CD8-positive, alpha-beta memory T cell (primary cell): ENCODE measurements at regions not wholly inside any gene's neighbourhood (a gene's known extent, or its start where the extent isn't known, plus 50 kb on each side); places are given as distances from the start of the nearest gene placed in this dataset.

Experiments
- CTCF ChIA-PET: fragments of 350-600 bp; sonication (Branson Sonifier 250); formaldehyde crosslinking; loops from one replicate; lab custom pipeline; 2021; ENCODE audit warnings: antibody characterized with exemption; lab: Charles Lee
- POLR2A ChIA-PET: fragments of 350-600 bp; sonication (Branson Sonifier 250); formaldehyde crosslinking; loops from one replicate; lab custom pipeline; 2021; ENCODE audit warnings: antibody characterized with exemption; lab: Charles Lee
- DNase-seq, 5 donors: peaks; one replicate each; pipeline versions ENCODE4 v3.0.0 to v3.0.0-alpha.2; 2020 to 2022; ENCODE audit warnings: mixed read lengths in 1 of 5
- H3K27ac ChIP-seq: one replicate; pipeline ENCODE4 v1.7.0; 2013; ENCODE audit warnings: low read depth, mild to moderate bottlenecking, low read length, moderate library complexity
- H3K27me3 ChIP-seq: 2 replicates; pipeline ENCODE4 v1.7.0; 2013; ENCODE audit warnings: low read length, mild to moderate bottlenecking; ENCODE audit not compliant: insufficient read depth, poor library complexity, severe bottlenecking
- H3K36me3 ChIP-seq: 2 replicates; pipeline ENCODE4 v1.7.0; 2013; ENCODE audit warnings: mild to moderate bottlenecking, low read length, moderate library complexity; ENCODE audit not compliant: insufficient read depth
- H3K4me1 ChIP-seq: 2 replicates; pipeline ENCODE4 v1.7.0; 2013; ENCODE audit warnings: mild to moderate bottlenecking, low read length, moderate library complexity; ENCODE audit not compliant: insufficient read depth
- H3K4me3 ChIP-seq: 2 replicates; pipeline ENCODE4 v1.7.0; 2013; ENCODE audit warnings: mild to moderate bottlenecking, low read length
- H3K9me3 ChIP-seq: 2 replicates; pipeline ENCODE4 v1.7.0; 2013; ENCODE audit warnings: mild to moderate bottlenecking, low read length
- H3K27ac Mint-ChIP-seq, 8 donors: one replicate each; pipeline ENCODE4 v1.8.0; 2020 to 2021; ENCODE audit warnings: mixed read lengths in 8 of 8, mild to moderate bottlenecking in 6 of 8, inconsistent platforms in 3 of 8, moderate library complexity in 3 of 8
- H3K27me3 Mint-ChIP-seq, 2 donors: one replicate each; pipeline ENCODE4 v1.8.0; 2020 to 2021; ENCODE audit warnings: mixed read lengths in 2 of 2, mild to moderate bottlenecking in 1 of 2, moderate library complexity in 1 of 2
- H3K36me3 Mint-ChIP-seq, 3 donors: one replicate each; pipeline ENCODE4 v1.8.0; 2020 to 2021; ENCODE audit warnings: mixed read lengths in 3 of 3, inconsistent platforms in 1 of 3, mild to moderate bottlenecking in 1 of 3
- H3K4me1 Mint-ChIP-seq, 3 donors: one replicate each; pipeline ENCODE4 v1.8.0; 2020 to 2021; ENCODE audit warnings: mixed read lengths in 3 of 3, inconsistent platforms in 1 of 3, mild to moderate bottlenecking in 1 of 3
- H3K4me3 Mint-ChIP-seq, 7 donors: one replicate each; pipeline ENCODE4 v1.8.0; 2020 to 2021; ENCODE audit warnings: mixed read lengths in 7 of 7, mild to moderate bottlenecking in 6 of 7, moderate library complexity in 4 of 7, inconsistent platforms in 2 of 7
- H3K9me3 Mint-ChIP-seq, 5 donors: one replicate each; pipeline ENCODE4 v1.8.0; 2020 to 2022; ENCODE audit warnings: mixed read lengths in 5 of 5, mild to moderate bottlenecking in 3 of 5, moderate library complexity in 2 of 5, inconsistent platforms in 1 of 5

GRCh38 chr1:239511875-239512274 lies 125.5 kb downstream of the CHRM3 start:
- ChIA-PET POLR2A (no interaction called here), CTCF (no interaction called here)
- Mint-ChIP-seq H3K27ac (peak overlapping the region in 1 of 8 donors; percentile 20), H3K4me3 (no peak overlapping the region), H3K36me3 (peaks cover 0 to 5% (median 2%) of the 10 kb centered on the region in 3 donors), H3K4me1 (no peaks in the 10 kb centered on the region), H3K27me3 (peaks cover 0 to 5% of the 10 kb centered on the region in 2 donors), H3K9me3 (peaks cover 6 to 9% (median 8%) of the 10 kb centered on the region in 5 donors)
- Histone ChIP-seq H3K27ac (no peak overlapping the region), H3K9me3 (no peaks in the 10 kb centered on the region), H3K27me3 (no peaks in the 10 kb centered on the region), H3K4me3 (no peak overlapping the region), H3K36me3 (no peaks in the 10 kb centered on the region), H3K4me1 (no peaks in the 10 kb centered on the region)
- DNase-seq = no peak

GRCh38 chr1:239516579-239516978 lies 130.2 kb downstream of the CHRM3 start:
- CTCF ChIA-PET = no interaction called here
- Histone ChIP-seq H3K27ac (no peak overlapping the region), H3K4me3 (no peak overlapping the region), H3K9me3 (no peaks in the 10 kb centered on the region), H3K36me3 (no peaks in the 10 kb centered on the region), H3K27me3 (no peaks in the 10 kb centered on the region), H3K4me1 (no peaks in the 10 kb centered on the region)
- Mint-ChIP-seq H3K27me3 (peaks cover 0 to 8% of the 10 kb centered on the region in 2 donors), H3K9me3 (no peaks in the 10 kb centered on the region), H3K4me3 (no peak overlapping the region), H3K27ac (no peak overlapping the region), H3K36me3 (no peaks in the 10 kb centered on the region), H3K4me1 (no peaks in the 10 kb centered on the region)
- POLR2A ChIA-PET = no interaction called here
- DNase-seq = no peak

GRCh38 chr1:239526391-239526790 lies 140.0 kb downstream of the CHRM3 start:
- no peak overlapping the region for H3K4me3 Mint-ChIP-seq
- Histone ChIP-seq H3K4me3 (no peak overlapping the region), H3K9me3 (no peaks in the 10 kb centered on the region), H3K4me1 (no peaks in the 10 kb centered on the region), H3K36me3 (no peaks in the 10 kb centered on the region), H3K27me3 (no peaks in the 10 kb centered on the region), H3K27ac (no peak overlapping the region)
- no peak overlapping the region for H3K27ac Mint-ChIP-seq
- DNase-seq = no peak
- no peaks in the 10 kb centered on the region for H3K9me3 Mint-ChIP-seq
- ChIA-PET POLR2A (no interaction called here), CTCF (no interaction called here)
- H3K36me3 Mint-ChIP-seq = no peaks in the 10 kb centered on the region
- peaks cover 3 to 7% of the 10 kb centered on the region in 2 donors for H3K27me3 Mint-ChIP-seq
- H3K4me1 Mint-ChIP-seq = no peaks in the 10 kb centered on the region

- H3K27me3 Mint-ChIP-seq = peaks cover 2 to 3% of the 10 kb centered on the region in 2 donors
- H3K9me3 Mint-ChIP-seq = no peaks in the 10 kb centered on the region
- ChIA-PET CTCF (interaction anchor here (0.8 kb wide), 1 partner anchor 14 kb away, joined by 3 read pairs; no protein-coding TSS in a partner anchor), POLR2A (no interaction called here)
- H3K36me3 Mint-ChIP-seq = no peaks in the 10 kb centered on the region
- H3K27me3 ChIP-seq = no peaks in the 10 kb centered on the region
- H3K27ac Mint-ChIP-seq = no peak overlapping the region
- no peak overlapping the region for H3K4me3 ChIP-seq
- no peaks in the 10 kb centered on the region for H3K4me1 ChIP-seq
- H3K9me3 ChIP-seq = no peaks in the 10 kb centered on the region
- no peaks in the 10 kb centered on the region for H3K36me3 ChIP-seq
- H3K4me1 Mint-ChIP-seq = no peaks in the 10 kb centered on the region
- DNase-seq = no peak
- no peak overlapping the region for H3K27ac ChIP-seq
- H3K4me3 Mint-ChIP-seq = no peak overlapping the region
Measured at GRCh38 chr1:239527051-239527693, 140.8 kb downstream of the CHRM3 start.

GRCh38 chr1:239536165-239536849 lies 149.9 kb downstream of the CHRM3 start:
- DNase-seq = no peak
- Mint-ChIP-seq H3K27me3 (peaks cover 0 to 6% of the 10 kb centered on the region in 2 donors), H3K4me3 (no peak overlapping the region), H3K36me3 (peaks cover 0 to 2% (median 0%) of the 10 kb centered on the region in 3 donors), H3K9me3 (no peaks in the 10 kb centered on the region), H3K4me1 (no peaks in the 10 kb centered on the region), H3K27ac (no peak overlapping the region)
- Histone ChIP-seq H3K9me3 (no peaks in the 10 kb centered on the region), H3K27me3 (no peaks in the 10 kb centered on the region), H3K4me3 (no peak overlapping the region), H3K36me3 (no peaks in the 10 kb centered on the region), H3K27ac (no peak overlapping the region), H3K4me1 (no peaks in the 10 kb centered on the region)
- CTCF ChIA-PET = interaction anchor here (1.1 kb wide), 1 partner anchor 13 kb away, joined by 3 read pairs; no protein-coding TSS in a partner anchor
- POLR2A ChIA-PET = no interaction called here

GRCh38 chr1:239537795-239538194 lies 151.4 kb downstream of the CHRM3 start:
- Mint-ChIP-seq H3K27me3 (peaks cover 0 to 6% of the 10 kb centered on the region in 2 donors), H3K27ac (no peak overlapping the region)

GRCh38 chr1:239538239-239538988 lies 152.0 kb downstream of the CHRM3 start:
- Histone ChIP-seq H3K27me3 (no peaks in the 10 kb centered on the region), H3K27ac (no peak overlapping the region), H3K9me3 (no peaks in the 10 kb centered on the region), H3K4me3 (no peak overlapping the region), H3K36me3 (no peaks in the 10 kb centered on the region), H3K4me1 (no peaks in the 10 kb centered on the region)
- H3K4me1 Mint-ChIP-seq = no peaks in the 10 kb centered on the region
- no peak for DNase-seq
- H3K9me3 Mint-ChIP-seq = no peaks in the 10 kb centered on the region
- H3K4me3 Mint-ChIP-seq = no peak overlapping the region
- peaks cover 0 to 6% of the 10 kb centered on the region in 2 donors for H3K27me3 Mint-ChIP-seq
- no peak overlapping the region for H3K27ac Mint-ChIP-seq
- ChIA-PET CTCF (no interaction called here), POLR2A (no interaction called here)
- peaks cover 0 to 2% (median 0%) of the 10 kb centered on the region in 3 donors for H3K36me3 Mint-ChIP-seq

More at GRCh38 chr1:239537795-239538194, 151.4 kb downstream of the CHRM3 start:
- ChIA-PET CTCF (no interaction called here), POLR2A (no interaction called here)
- Histone ChIP-seq H3K27me3 (no peaks in the 10 kb centered on the region), H3K4me3 (no peak overlapping the region), H3K36me3 (no peaks in the 10 kb centered on the region), H3K27ac (no peak overlapping the region), H3K4me1 (no peaks in the 10 kb centered on the region), H3K9me3 (no peaks in the 10 kb centered on the region)
- DNase-seq = no peak
- Mint-ChIP-seq H3K9me3 (no peaks in the 10 kb centered on the region), H3K4me3 (no peak overlapping the region), H3K4me1 (no peaks in the 10 kb centered on the region), H3K36me3 (peaks cover 0 to 2% (median 0%) of the 10 kb centered on the region in 3 donors)

- Mint-ChIP-seq H3K4me1 (no peaks in the 10 kb centered on the region), H3K4me3 (no peak overlapping the region), H3K27me3 (peaks cover 0 to 6% of the 10 kb centered on the region in 2 donors), H3K36me3 (peaks cover 0 to 2% (median 0%) of the 10 kb centered on the region in 3 donors), H3K27ac (peak overlapping the region in 1 of 8 donors; percentile 15), H3K9me3 (no peaks in the 10 kb centered on the region)
- ChIA-PET POLR2A (no interaction called here), CTCF (no interaction called here)
- no peaks in the 10 kb centered on the region for H3K4me1 ChIP-seq
- DNase-seq = no peak
- no peaks in the 10 kb centered on the region for H3K27me3 ChIP-seq
- no peak overlapping the region for H3K27ac ChIP-seq
- H3K4me3 ChIP-seq = no peak overlapping the region
- H3K36me3 ChIP-seq = no peaks in the 10 kb centered on the region
- H3K9me3 ChIP-seq = no peaks in the 10 kb centered on the region
Measured at GRCh38 chr1:239539051-239539450, 152.7 kb downstream of the CHRM3 start.
